ENCODE measurements at regions not wholly inside any gene's neighbourhood (a gene's known extent, or its start where the extent isn't known, plus 50 kb on each side); places are given as distances from the start of the nearest gene placed in this dataset.
"Not testable (repeated sequence)": the region's sequence is repeated elsewhere in the genome, so short reads cannot be mapped to it uniquely, and the experiment has no call there.

GRCh38 chr12:47412601-47413236, 293.1 kb downstream of the RPAP3 start:
- Histone ChIP-seq H3K27me3 (ENCODE audit: control insufficient read depth, insufficient read depth, low read length) (no peaks in the 10 kb centered on the region), H3K4me1 (ENCODE audit: control insufficient read depth, insufficient read depth, low read length) (no peaks in the 10 kb centered on the region), H3K36me3 (ENCODE audit: control insufficient read depth, insufficient read depth, low read length) (no peaks in the 10 kb centered on the region), H3K27ac (ENCODE audit: low read length) (no peak overlapping the region), H3K9me3 (ENCODE audit: control insufficient read depth, insufficient read depth, low read length) (no peaks in the 10 kb centered on the region), H3K4me3 (ENCODE audit: low read length) (no peak overlapping the region)
- no CpG with 5 or more reads among the region's 3 CpGs for WGBS (ENCODE audit: insufficient coverage, insufficient read length)
- DNase-seq (ENCODE audit: low read depth, low spot score) = no peak

DNA sequence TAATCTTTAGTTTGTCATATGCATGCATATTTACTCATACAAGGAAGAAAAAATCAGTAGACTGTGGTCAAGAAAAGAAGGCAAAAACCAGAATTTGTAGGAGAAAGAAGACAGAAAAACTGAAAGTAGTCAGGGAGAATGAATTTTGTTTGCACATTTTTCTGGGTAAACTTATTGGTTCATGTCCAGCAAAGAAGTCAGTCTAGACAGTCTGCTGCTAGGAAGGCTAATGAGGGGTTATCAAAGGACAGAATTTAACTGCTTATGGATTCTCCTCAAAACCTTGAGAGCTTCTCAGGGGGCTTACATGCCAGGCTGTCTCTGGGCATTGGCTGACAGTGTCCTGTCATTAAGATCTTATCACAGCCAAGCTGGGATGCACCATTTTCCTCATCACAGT, 293.9 kb downstream of the RPAP3 start:
- Histone ChIP-seq H3K4me3 (ENCODE audit: low read length) (no peak overlapping the region), H3K9me3 (ENCODE audit: control insufficient read depth, insufficient read depth, low read length) (no peaks in the 10 kb centered on the region), H3K27me3 (ENCODE audit: control insufficient read depth, insufficient read depth, low read length) (no peaks in the 10 kb centered on the region), H3K4me1 (ENCODE audit: control insufficient read depth, insufficient read depth, low read length) (no peaks in the 10 kb centered on the region), H3K36me3 (ENCODE audit: control insufficient read depth, insufficient read depth, low read length) (no peaks in the 10 kb centered on the region), H3K27ac (ENCODE audit: low read length) (no peak overlapping the region)
- no peak for DNase-seq (ENCODE audit: low read depth, low spot score)

GRCh38 chr12:47410862-47411261, 295.0 kb downstream of the RPAP3 start:
- no peaks in the 10 kb centered on the region for H3K4me1 ChIP-seq (ENCODE audit: control insufficient read depth, insufficient read depth, low read length)
- H3K4me3 ChIP-seq (ENCODE audit: low read length) = no peak overlapping the region
- no peaks in the 10 kb centered on the region for H3K9me3 ChIP-seq (ENCODE audit: control insufficient read depth, insufficient read depth, low read length)
- DNase-seq (ENCODE audit: low read depth, low spot score) = no peak
- no peaks in the 10 kb centered on the region for H3K36me3 ChIP-seq (ENCODE audit: control insufficient read depth, insufficient read depth, low read length)
- no CpG with 5 or more reads among the region's 3 CpGs for WGBS (ENCODE audit: insufficient coverage, insufficient read length)
- no peak overlapping the region for H3K27ac ChIP-seq (ENCODE audit: low read length)
- no peaks in the 10 kb centered on the region for H3K27me3 ChIP-seq (ENCODE audit: control insufficient read depth, insufficient read depth, low read length)

GRCh38 chr12:47410383-47410782, 295.4 kb downstream of the RPAP3 start:
- no peak overlapping the region for H3K27ac ChIP-seq (ENCODE audit: low read length)
- no peak for DNase-seq (ENCODE audit: low read depth, low spot score)
- no peaks in the 10 kb centered on the region for H3K27me3 ChIP-seq (ENCODE audit: control insufficient read depth, insufficient read depth, low read length)
- H3K4me1 ChIP-seq (ENCODE audit: control insufficient read depth, insufficient read depth, low read length) = no peaks in the 10 kb centered on the region
- H3K36me3 ChIP-seq (ENCODE audit: control insufficient read depth, insufficient read depth, low read length) = no peaks in the 10 kb centered on the region
- no peak overlapping the region for H3K4me3 ChIP-seq (ENCODE audit: low read length)
- no peaks in the 10 kb centered on the region for H3K9me3 ChIP-seq (ENCODE audit: control insufficient read depth, insufficient read depth, low read length)

- H3K27me3 ChIP-seq (ENCODE audit: control insufficient read depth, insufficient read depth, low read length) = no peaks in the 10 kb centered on the region
- no peak for DNase-seq (ENCODE audit: low read depth, low spot score)
- no CpG with 5 or more reads among the region's 4 CpGs for WGBS (ENCODE audit: insufficient coverage, insufficient read length)
- H3K9me3 ChIP-seq (ENCODE audit: control insufficient read depth, insufficient read depth, low read length) = no peaks in the 10 kb centered on the region
- no peaks in the 10 kb centered on the region for H3K36me3 ChIP-seq (ENCODE audit: control insufficient read depth, insufficient read depth, low read length)
- H3K4me3 ChIP-seq (ENCODE audit: low read length) = no peak overlapping the region
- no peaks in the 10 kb centered on the region for H3K4me1 ChIP-seq (ENCODE audit: control insufficient read depth, insufficient read depth, low read length)
- H3K27ac ChIP-seq (ENCODE audit: low read length) = no peak overlapping the region
Observed at GRCh38 chr12:47409310-47409987, 296.4 kb downstream of the RPAP3 start.

GRCh38 chr12:47408171-47408871, 297.5 kb downstream of the RPAP3 start:
- H3K9me3 ChIP-seq (ENCODE audit: control insufficient read depth, insufficient read depth, low read length) = no peaks in the 10 kb centered on the region
- H3K27me3 ChIP-seq (ENCODE audit: control insufficient read depth, insufficient read depth, low read length) = no peaks in the 10 kb centered on the region
- no peak overlapping the region for H3K4me3 ChIP-seq (ENCODE audit: low read length)
- DNase-seq (ENCODE audit: low read depth, low spot score) = no peak
- no peaks in the 10 kb centered on the region for H3K4me1 ChIP-seq (ENCODE audit: control insufficient read depth, insufficient read depth, low read length)
- H3K36me3 ChIP-seq (ENCODE audit: control insufficient read depth, insufficient read depth, low read length) = no peaks in the 10 kb centered on the region
- no CpG with 5 or more reads among the region's 2 CpGs for WGBS (ENCODE audit: insufficient coverage, insufficient read length)
- no peak overlapping the region for H3K27ac ChIP-seq (ENCODE audit: low read length)

- Histone ChIP-seq H3K27me3 (ENCODE audit: control insufficient read depth, insufficient read depth, low read length) (no peaks in the 10 kb centered on the region), H3K9me3 (ENCODE audit: control insufficient read depth, insufficient read depth, low read length) (no peaks in the 10 kb centered on the region), H3K27ac (ENCODE audit: low read length) (no peak overlapping the region), H3K4me3 (ENCODE audit: low read length) (no peak overlapping the region), H3K4me1 (ENCODE audit: control insufficient read depth, insufficient read depth, low read length) (no peaks in the 10 kb centered on the region), H3K36me3 (ENCODE audit: control insufficient read depth, insufficient read depth, low read length) (no peaks in the 10 kb centered on the region)
- no CpG with 5 or more reads among the region's 5 CpGs for WGBS (ENCODE audit: insufficient coverage, insufficient read length)
- no peak for DNase-seq (ENCODE audit: low read depth, low spot score)
Observed at GRCh38 chr12:47407463-47408129, 298.2 kb downstream of the RPAP3 start.

GRCh38 chr12:47403681-47404080, 302.1 kb downstream of the RPAP3 start:
- no CpG with 5 or more reads among the region's 1 CpG for WGBS (ENCODE audit: insufficient coverage, insufficient read length)
- DNase-seq (ENCODE audit: low read depth, low spot score) = no peak
- H3K36me3 ChIP-seq (ENCODE audit: control insufficient read depth, insufficient read depth, low read length) = no peaks in the 10 kb centered on the region
- no peak overlapping the region for H3K27ac ChIP-seq (ENCODE audit: low read length)
- H3K4me1 ChIP-seq (ENCODE audit: control insufficient read depth, insufficient read depth, low read length) = no peaks in the 10 kb centered on the region
- H3K9me3 ChIP-seq (ENCODE audit: control insufficient read depth, insufficient read depth, low read length) = no peaks in the 10 kb centered on the region
- H3K27me3 ChIP-seq (ENCODE audit: control insufficient read depth, insufficient read depth, low read length) = no peaks in the 10 kb centered on the region
- H3K4me3 ChIP-seq (ENCODE audit: low read length) = no peak overlapping the region

DNA sequence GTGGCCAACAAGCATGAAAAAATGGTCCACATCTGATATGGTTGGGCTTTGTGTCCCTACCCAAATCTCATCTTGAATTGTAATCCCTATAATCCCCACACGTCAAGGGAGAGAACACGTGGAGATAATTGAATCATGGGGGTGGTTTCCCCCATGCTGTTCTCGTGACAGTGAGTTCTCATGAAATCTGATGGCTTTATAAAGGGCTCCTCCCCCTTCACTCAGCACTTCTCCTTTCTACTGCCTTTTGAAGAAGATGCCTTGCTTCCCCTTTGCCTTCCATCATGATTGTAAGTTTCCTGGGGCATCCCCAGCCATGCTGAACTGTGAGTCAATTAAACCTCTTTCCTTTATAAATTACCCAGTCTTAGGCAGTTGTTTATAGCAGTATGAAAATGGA, 304.6 kb downstream of the RPAP3 start:
- not testable (repeated sequence) for H3K27me3 ChIP-seq (ENCODE audit: control insufficient read depth, insufficient read depth, low read length); H3K4me1 ChIP-seq (ENCODE audit: control insufficient read depth, insufficient read depth, low read length); H3K4me3 ChIP-seq (ENCODE audit: low read length); H3K9me3 ChIP-seq (ENCODE audit: control insufficient read depth, insufficient read depth, low read length); DNase-seq (ENCODE audit: low read depth, low spot score); H3K27ac ChIP-seq (ENCODE audit: low read length); H3K36me3 ChIP-seq (ENCODE audit: control insufficient read depth, insufficient read depth, low read length)
- no CpG with 5 or more reads among the region's 3 CpGs for WGBS (ENCODE audit: insufficient coverage, insufficient read length)

DNA sequence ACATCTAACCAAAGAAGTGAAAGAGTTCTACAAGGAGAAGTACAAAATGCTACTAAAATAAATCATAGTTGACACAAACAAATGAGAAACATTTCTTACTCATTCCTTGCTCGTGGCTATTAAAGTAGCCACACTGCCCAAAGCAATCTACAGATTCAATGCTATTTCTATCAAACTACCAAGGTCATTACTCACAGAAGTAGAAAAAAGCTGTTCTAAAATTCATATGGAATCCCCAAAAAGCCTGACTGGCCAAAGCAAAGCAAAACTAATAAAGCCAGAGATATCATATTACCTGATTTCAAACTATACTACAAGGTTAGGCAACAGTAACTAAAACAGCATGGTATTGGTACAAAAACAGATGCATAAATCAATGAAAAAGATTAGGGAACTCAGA, 305.6 kb downstream of the RPAP3 start:
- no peaks in the 10 kb centered on the region for H3K9me3 ChIP-seq (ENCODE audit: control insufficient read depth, insufficient read depth, low read length)
- no peaks in the 10 kb centered on the region for H3K4me1 ChIP-seq (ENCODE audit: control insufficient read depth, insufficient read depth, low read length)
- WGBS (ENCODE audit: insufficient coverage, insufficient read length) = no CpG with 5 or more reads among the region's 1 CpG
- no peak for DNase-seq (ENCODE audit: low read depth, low spot score)
- H3K4me3 ChIP-seq (ENCODE audit: low read length) = no peak overlapping the region
- no peaks in the 10 kb centered on the region for H3K27me3 ChIP-seq (ENCODE audit: control insufficient read depth, insufficient read depth, low read length)
- H3K36me3 ChIP-seq (ENCODE audit: control insufficient read depth, insufficient read depth, low read length) = no peaks in the 10 kb centered on the region
- no peak overlapping the region for H3K27ac ChIP-seq (ENCODE audit: low read length)

All from iPS DF 6.9 (cell line).